DOHH2 (cell line): ENCODE measurements at regions not wholly inside any gene's neighbourhood (a gene's known extent, or its start where the extent isn't known, plus 50 kb on each side); places are given as distances from the start of the nearest gene placed in this dataset.

Source experiments
- H3F3A ChIP-seq: fragments of 200-600 bp; sonication (generic), shearing (Covaris generic); 2 replicates; pipeline ENCODE4 v1.6.0; 2016; ENCODE audit warnings: antibody characterized with exemption, mild to moderate bottlenecking; ENCODE audit not compliant: control insufficient read depth, insufficient read depth
- H3K27ac ChIP-seq: fragments of 200-600 bp; sonication (generic); 2 replicates; pipeline ENCODE4 v1.5.1; 2014; ENCODE audit warnings: low read depth, mild to moderate bottlenecking, low read length, moderate library complexity
- H3K27me3 ChIP-seq: fragments of 200-600 bp; sonication (generic); 2 replicates; pipeline ENCODE4 v1.6.1; 2014; ENCODE audit warnings: mild to moderate bottlenecking, low read length, mixed read lengths; ENCODE audit not compliant: control insufficient read depth
- H3K36me3 ChIP-seq: fragments of 200-600 bp; sonication (generic); 2 replicates; pipeline ENCODE4 v1.6.1; 2014; ENCODE audit warnings: mild to moderate bottlenecking, low read length, moderate library complexity, mixed read lengths; ENCODE audit not compliant: control insufficient read depth
- H3K4me1 ChIP-seq: fragments of 200-600 bp; sonication (generic); 2 replicates; pipeline ENCODE4 v1.6.1; 2014; ENCODE audit warnings: mild to moderate bottlenecking, low read length, mixed read lengths; ENCODE audit not compliant: control insufficient read depth
- H3K4me2 ChIP-seq: fragments of 200-600 bp; sonication (generic); 2 replicates; pipeline ENCODE4 v1.6.0; 2014; ENCODE audit warnings: mild to moderate bottlenecking, low read length, moderate library complexity
- H3K4me3 ChIP-seq: fragments of 200-600 bp; sonication (generic); 2 replicates; pipeline ENCODE4 v1.5.1; 2014; ENCODE audit warnings: mild to moderate bottlenecking, low read length, mixed read lengths
- H3K79me2 ChIP-seq: fragments of 200-600 bp; sonication (generic); 2 replicates; pipeline ENCODE4 v1.6.1; 2014; ENCODE audit warnings: mild to moderate bottlenecking, low read length, mixed read lengths; ENCODE audit not compliant: control insufficient read depth
- H3K9me2 ChIP-seq: fragments of 200-600 bp; sonication (generic); replicated peaks from 2 replicates; pipeline ENCODE4 v1.6.1; 2014; ENCODE audit warnings: mild to moderate bottlenecking, low read length, mixed read lengths; ENCODE audit not compliant: control insufficient read depth
- H3K9me3 ChIP-seq: fragments of 200-600 bp; sonication (generic); 2 replicates; pipeline ENCODE4 v1.6.1; 2014; ENCODE audit warnings: antibody characterized with exemption, low read length, mixed read lengths; ENCODE audit not compliant: control insufficient read depth, insufficient read depth
- H4K20me1 ChIP-seq: fragments of 200-600 bp; sonication (generic); 2 replicates; pipeline ENCODE4 v1.6.0; 2014; ENCODE audit warnings: low read depth, mild to moderate bottlenecking, antibody characterized with exemption, low read length, moderate library complexity; ENCODE audit not compliant: control insufficient read depth, insufficient read depth
- CTCF ChIP-seq: fragments of 200-600 bp; sonication (generic); IDR thresholded peaks from one replicate; pipeline ENCODE4 v1.5.1; 2014; ENCODE audit warnings: antibody characterized with exemption, mild to moderate bottlenecking, low read depth, low read length; ENCODE audit not compliant: poor library complexity, severe bottlenecking
- EZH2phosphoT487 ChIP-seq: fragments of 200-600 bp; sonication (generic); IDR thresholded peaks from 2 replicates; pipeline ENCODE4 v1.6.1; 2017; ENCODE audit warnings: borderline replicate concordance, mild to moderate bottlenecking, antibody characterized with exemption, low read length, moderate library complexity, mixed read lengths

DNA sequence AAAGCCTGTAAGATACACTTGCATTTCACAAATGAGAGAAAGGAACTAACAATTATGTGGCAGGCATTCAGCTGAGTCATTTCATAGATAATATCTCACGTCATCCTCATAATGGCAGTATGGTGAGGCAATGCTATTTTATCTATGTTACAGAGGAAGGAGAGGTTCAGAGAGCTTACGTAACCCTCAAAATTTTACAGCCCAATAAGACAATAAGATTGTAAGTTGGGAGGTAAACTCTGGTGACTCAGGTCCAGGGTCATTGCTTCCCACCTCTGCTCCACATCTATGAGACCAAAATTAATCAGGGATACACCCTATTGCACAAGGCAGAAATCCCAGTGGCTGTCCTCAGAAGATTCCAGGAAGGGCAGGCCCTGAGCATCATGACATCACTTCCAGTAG lies 309.7 kb downstream of the NSG2 start:
- TF ChIP-seq EZH2phosphoT487 = no peak
- no peak for TF ChIP-seq CTCF
- Histone ChIP-seq H3K4me2 (no peak overlapping the region), H4K20me1 (no peaks in the 10 kb centered on the region), H3K9me2 (no peaks in the 10 kb centered on the region), H3K9me3 (no peaks in the 10 kb centered on the region), H3K4me3 (no peak overlapping the region), H3K27me3 (no peaks in the 10 kb centered on the region), H3F3A (no peaks in the 10 kb centered on the region), H3K27ac (no peak overlapping the region), H3K79me2 (no peaks in the 10 kb centered on the region), H3K36me3 (no peaks in the 10 kb centered on the region), H3K4me1 (no peaks in the 10 kb centered on the region)

DNA sequence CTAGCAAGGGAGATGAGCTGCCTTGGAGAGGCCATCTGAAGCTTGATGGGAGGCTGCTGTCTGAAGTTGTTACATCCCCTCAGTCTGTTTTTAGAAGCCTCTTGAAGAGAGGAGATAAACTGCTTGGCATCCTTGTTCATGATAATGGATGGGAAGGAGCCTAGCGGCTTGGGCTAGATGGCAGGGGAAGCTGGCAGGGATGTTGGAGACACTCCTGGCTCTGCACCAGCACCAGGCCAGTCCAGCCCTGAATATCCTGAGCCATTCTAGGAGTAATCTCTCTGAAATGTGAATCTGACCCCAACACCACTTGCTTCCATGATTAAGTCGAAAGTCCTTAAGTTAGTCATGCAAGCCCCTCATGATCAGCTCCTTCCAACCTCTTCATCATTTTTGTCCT lies 310.5 kb downstream of the NSG2 start:
- no peaks in the 10 kb centered on the region for H3K9me3 ChIP-seq
- H3K27me3 ChIP-seq = no peaks in the 10 kb centered on the region
- no peaks in the 10 kb centered on the region for H3K4me1 ChIP-seq
- H3F3A ChIP-seq = no peaks in the 10 kb centered on the region
- no peaks in the 10 kb centered on the region for H3K9me2 ChIP-seq
- H3K27ac ChIP-seq = no peak overlapping the region
- no peaks in the 10 kb centered on the region for H3K36me3 ChIP-seq
- H3K4me2 ChIP-seq = no peak overlapping the region
- H3K79me2 ChIP-seq = no peaks in the 10 kb centered on the region
- H3K4me3 ChIP-seq = no peak overlapping the region
- no peaks in the 10 kb centered on the region for H4K20me1 ChIP-seq
- TF ChIP-seq EZH2phosphoT487 (no peak), CTCF (no peak)

GRCh38 chr5:174356536-174356935 lies 311.0 kb downstream of the NSG2 start:
- Histone ChIP-seq H3K4me1 (no peaks in the 10 kb centered on the region), H3K79me2 (no peaks in the 10 kb centered on the region), H3K9me3 (no peaks in the 10 kb centered on the region), H3K27me3 (no peaks in the 10 kb centered on the region), H3K4me3 (no peak overlapping the region), H3K27ac (no peak overlapping the region), H3K36me3 (no peaks in the 10 kb centered on the region), H3K9me2 (no peaks in the 10 kb centered on the region), H4K20me1 (no peaks in the 10 kb centered on the region), H3F3A (no peaks in the 10 kb centered on the region), H3K4me2 (no peak overlapping the region)
- no peak for TF ChIP-seq EZH2phosphoT487
- TF ChIP-seq CTCF = no peak

DNA sequence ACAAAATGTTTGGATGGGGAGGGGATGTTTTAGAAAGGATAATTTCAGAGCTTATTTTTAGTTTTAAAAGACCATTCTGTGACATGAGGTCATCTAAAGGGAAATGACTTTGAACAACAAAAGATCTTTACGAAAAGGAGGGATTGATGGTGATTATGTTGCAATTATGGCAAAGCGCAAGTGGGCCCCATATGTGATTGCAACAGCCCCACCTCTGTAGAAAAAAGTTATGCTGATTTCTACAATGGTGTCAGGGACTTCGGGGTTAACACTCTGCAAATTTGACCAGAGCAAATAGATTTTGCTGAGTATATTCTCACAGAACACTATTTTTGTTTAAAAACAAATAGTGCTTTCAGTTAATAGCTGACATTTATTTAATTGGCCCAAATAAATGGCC lies 312.8 kb downstream of the NSG2 start:
- Histone ChIP-seq H3K27ac (no peak overlapping the region), H3K4me2 (no peak overlapping the region), H3K4me3 (no peak overlapping the region), H3F3A (no peaks in the 10 kb centered on the region), H3K36me3 (no peaks in the 10 kb centered on the region), H3K4me1 (no peaks in the 10 kb centered on the region), H3K27me3 (no peaks in the 10 kb centered on the region), H3K79me2 (no peaks in the 10 kb centered on the region), H4K20me1 (no peaks in the 10 kb centered on the region), H3K9me3 (peaks cover 3% of the 10 kb centered on the region; the same call in 1 of the 2 replicates), H3K9me2 (no peaks in the 10 kb centered on the region)
- TF ChIP-seq EZH2phosphoT487 (no peak), CTCF (no peak)
